ENCODE measurements at regions not wholly inside any gene's neighbourhood (a gene's known extent, or its start where the extent isn't known, plus 50 kb on each side); places are given as distances from the start of the nearest gene placed in this dataset.

DNA sequence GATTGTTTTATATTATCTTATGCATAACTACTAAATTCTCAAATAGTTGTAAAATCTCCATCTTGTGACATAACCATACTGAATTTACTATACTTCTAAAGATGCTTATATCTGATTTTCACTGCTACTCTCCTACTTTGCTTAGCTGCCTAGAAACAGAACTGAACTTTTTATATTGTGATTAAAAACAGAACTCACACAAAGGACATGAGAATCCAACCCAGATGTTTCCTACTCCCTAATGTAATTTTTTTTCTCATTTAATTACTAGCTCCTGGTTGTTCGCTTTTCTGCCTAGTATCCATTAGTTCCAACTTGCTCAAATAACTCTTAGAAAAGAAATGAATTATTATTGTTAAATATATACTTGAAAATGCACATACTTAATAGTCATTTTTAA, 283.5 kb upstream of the ACTRT1 start:
- TF ChIP-seq CTCF (optimal IDR thresholded peaks at IDR 0.05 in 1 of 3, IDR thresholded peaks at IDR 0.05 in 1 of 3, conservative IDR thresholded peaks at IDR 0.05 in 1 of 3; ENCODE audit: extremely low read depth in 1 of 3, insufficient read depth in 2 of 3, low read length in 3 of 3) (no peak), EZH2 (IDR thresholded peaks at IDR 0.05; ENCODE audit: low read length) (no peak)

All from keratinocyte (primary cell).